Loucy (cell line): ENCODE measurements at regions not wholly inside any gene's neighbourhood (a gene's known extent, or its start where the extent isn't known, plus 50 kb on each side); places are given as distances from the start of the nearest gene placed in this dataset.

Experiments
- EZH2phosphoT487 ChIP-seq: fragments of 200-600 bp; IDR thresholded peaks from 2 replicates; pipeline ENCODE4 v1.6.1; 2018; ENCODE audit warnings: antibody characterized with exemption, mild to moderate bottlenecking, moderate library complexity, borderline replicate concordance
- TF ChIP-seq, protein P1 (sequence below): fragments of 200-600 bp; sonication (generic); conservative IDR thresholded peaks from 2 replicates; pipeline ENCODE4 v1.5.1; 2014; ENCODE audit warnings: mild to moderate bottlenecking, antibody characterized with exemption, low read length

DNA sequence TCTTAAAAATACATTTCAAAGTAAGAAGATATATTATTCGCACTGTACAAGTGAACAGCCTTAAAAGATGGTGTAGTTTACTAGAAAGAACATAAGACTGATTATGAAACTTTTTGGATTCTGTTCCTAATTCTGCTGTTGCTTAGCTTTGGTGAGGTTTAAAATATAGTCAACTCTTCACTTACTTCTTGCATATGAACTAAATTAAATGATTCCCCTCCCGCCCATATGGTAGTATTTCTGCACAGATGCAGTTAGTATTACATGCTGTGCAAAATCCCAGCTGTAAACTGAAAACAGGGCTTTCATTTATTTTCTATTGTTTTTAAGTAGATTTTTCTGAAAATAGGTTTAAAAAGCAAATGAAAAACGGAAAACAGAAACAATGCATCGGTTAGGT, 345.4 kb upstream of the NCAM2 start:
- TF ChIP-seq, protein P1, sequence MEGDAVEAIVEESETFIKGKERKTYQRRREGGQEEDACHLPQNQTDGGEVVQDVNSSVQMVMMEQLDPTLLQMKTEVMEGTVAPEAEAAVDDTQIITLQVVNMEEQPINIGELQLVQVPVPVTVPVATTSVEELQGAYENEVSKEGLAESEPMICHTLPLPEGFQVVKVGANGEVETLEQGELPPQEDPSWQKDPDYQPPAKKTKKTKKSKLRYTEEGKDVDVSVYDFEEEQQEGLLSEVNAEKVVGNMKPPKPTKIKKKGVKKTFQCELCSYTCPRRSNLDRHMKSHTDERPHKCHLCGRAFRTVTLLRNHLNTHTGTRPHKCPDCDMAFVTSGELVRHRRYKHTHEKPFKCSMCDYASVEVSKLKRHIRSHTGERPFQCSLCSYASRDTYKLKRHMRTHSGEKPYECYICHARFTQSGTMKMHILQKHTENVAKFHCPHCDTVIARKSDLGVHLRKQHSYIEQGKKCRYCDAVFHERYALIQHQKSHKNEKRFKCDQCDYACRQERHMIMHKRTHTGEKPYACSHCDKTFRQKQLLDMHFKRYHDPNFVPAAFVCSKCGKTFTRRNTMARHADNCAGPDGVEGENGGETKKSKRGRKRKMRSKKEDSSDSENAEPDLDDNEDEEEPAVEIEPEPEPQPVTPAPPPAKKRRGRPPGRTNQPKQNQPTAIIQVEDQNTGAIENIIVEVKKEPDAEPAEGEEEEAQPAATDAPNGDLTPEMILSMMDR, result no peak
- TF ChIP-seq EZH2phosphoT487, result no peak
